ENCODE measurements at regions not wholly inside any gene's neighbourhood (a gene's known extent, or its start where the extent isn't known, plus 50 kb on each side); places are given as distances from the start of the nearest gene placed in this dataset.
"Not testable (repeated sequence)": the region's sequence is repeated elsewhere in the genome, so short reads cannot be mapped to it uniquely, and the experiment has no call there.

DNA sequence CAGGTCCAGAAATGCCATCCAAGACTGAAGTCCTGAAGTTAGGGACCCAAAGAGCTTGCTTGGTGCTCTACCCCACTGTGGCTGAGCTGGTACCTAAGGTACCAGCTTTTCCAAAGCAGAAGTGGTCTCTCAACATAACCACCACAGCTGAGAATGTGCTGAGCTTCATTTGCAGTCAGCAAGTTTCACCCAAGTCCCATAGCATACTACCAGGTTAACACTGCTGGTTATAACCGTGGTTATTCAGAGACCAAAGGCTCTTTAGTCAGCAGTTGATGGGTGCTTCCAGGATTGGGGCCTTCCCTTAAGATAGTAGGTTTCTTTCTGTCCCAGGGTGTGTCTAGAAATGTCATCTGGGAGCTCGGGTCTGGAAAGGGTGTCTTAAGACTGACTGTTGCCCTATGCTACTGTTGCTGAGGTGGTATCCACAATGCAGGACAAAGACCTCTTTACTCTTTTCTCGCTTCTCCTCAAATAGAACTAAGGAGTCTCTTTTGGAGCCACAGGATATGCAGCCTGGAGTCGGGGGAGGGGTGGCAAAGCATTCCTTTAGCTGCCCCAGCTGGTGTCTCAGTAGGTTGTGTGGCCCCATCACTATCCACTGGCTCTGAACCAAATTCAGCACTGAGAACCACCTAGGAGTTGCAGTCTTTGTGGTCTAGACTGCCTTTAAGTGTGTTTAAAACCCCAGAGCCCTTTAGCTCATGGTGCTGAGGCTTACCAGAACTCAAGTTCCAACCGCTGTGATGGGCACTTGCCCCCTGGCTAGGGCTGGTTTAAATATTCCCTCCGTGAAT lies 354.9 kb upstream of the SEMA3C start:
- Histone ChIP-seq H3K36me3 (ENCODE audit: control insufficient read depth, insufficient read depth, low read length) (no peaks in the 10 kb centered on the region), H3K4me3 (ENCODE audit: low read length) (no peak overlapping the region), H3K27me3 (ENCODE audit: control insufficient read depth, insufficient read depth, low read length) (no peaks in the 10 kb centered on the region), H3K4me1 (ENCODE audit: control insufficient read depth, insufficient read depth, low read length) (no peaks in the 10 kb centered on the region), H3K27ac (ENCODE audit: low read length) (no peak overlapping the region), H3K9me3 (ENCODE audit: control insufficient read depth, low read depth, low read length) (no peaks in the 10 kb centered on the region)
- no peak for DNase-seq
- no CpG with 5 or more reads among the region's 6 CpGs for WGBS (ENCODE audit: insufficient coverage, low lambda C conversion rate)

DNA sequence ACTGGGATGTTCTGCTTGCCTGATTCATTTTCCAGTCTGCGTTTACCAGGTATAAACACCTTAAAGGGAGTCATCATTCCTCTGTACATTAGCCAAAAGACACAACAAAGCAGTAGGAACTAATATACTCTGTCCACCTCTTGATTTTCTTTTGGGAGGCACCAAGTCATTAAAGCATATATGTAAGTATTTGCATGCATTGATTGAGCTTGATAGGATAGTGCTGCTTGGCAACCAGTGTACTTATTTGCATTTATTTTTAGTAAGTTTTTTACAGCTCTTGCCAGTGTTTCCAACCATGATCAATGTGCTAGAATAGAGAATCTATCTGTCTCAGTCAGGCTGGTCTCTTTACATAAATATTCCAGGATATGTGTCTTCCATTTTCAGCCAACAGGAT lies 353.3 kb upstream of the SEMA3C start:
- H3K36me3 ChIP-seq (ENCODE audit: control insufficient read depth, insufficient read depth, low read length): no peaks in the 10 kb centered on the region
- H3K4me3 ChIP-seq (ENCODE audit: low read length): no peak overlapping the region
- DNase-seq: no peak
- no peaks in the 10 kb centered on the region for H3K4me1 ChIP-seq (ENCODE audit: control insufficient read depth, insufficient read depth, low read length)
- no CpG with 5 or more reads among the region's 1 CpG for WGBS (ENCODE audit: insufficient coverage, low lambda C conversion rate)
- H3K27me3 ChIP-seq (ENCODE audit: control insufficient read depth, insufficient read depth, low read length): no peaks in the 10 kb centered on the region
- no peaks in the 10 kb centered on the region for H3K9me3 ChIP-seq (ENCODE audit: control insufficient read depth, low read depth, low read length)
- no peak overlapping the region for H3K27ac ChIP-seq (ENCODE audit: low read length)

DNA sequence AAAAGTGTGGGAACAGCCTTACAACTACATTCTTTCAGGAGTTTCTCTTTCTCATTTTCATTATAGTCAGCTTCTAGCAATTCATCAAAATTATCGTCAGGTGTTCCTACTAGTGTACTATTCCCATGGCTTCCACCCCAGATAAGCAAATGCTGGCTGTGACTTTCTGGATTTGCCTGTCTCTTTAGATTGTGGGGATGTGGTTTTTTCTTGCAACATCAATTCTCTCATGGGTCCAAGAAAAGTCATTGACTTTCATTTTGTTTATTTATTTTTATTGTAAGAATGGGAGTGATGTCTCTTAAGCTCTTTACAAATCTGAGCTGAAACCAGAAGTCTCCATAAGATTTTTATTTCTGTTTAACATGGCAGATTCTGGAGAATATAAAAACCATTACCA lies 349.7 kb upstream of the SEMA3C start:
- no peaks in the 10 kb centered on the region for H3K4me1 ChIP-seq (ENCODE audit: control insufficient read depth, insufficient read depth, low read length)
- H3K36me3 ChIP-seq (ENCODE audit: control insufficient read depth, insufficient read depth, low read length): no peaks in the 10 kb centered on the region
- no peak overlapping the region for H3K4me3 ChIP-seq (ENCODE audit: low read length)
- WGBS (ENCODE audit: insufficient coverage, low lambda C conversion rate): no CpG with 5 or more reads among the region's 1 CpG
- H3K27ac ChIP-seq (ENCODE audit: low read length): no peak overlapping the region
- H3K9me3 ChIP-seq (ENCODE audit: control insufficient read depth, low read depth, low read length): no peaks in the 10 kb centered on the region
- no peak for DNase-seq
- H3K27me3 ChIP-seq (ENCODE audit: control insufficient read depth, insufficient read depth, low read length): no peaks in the 10 kb centered on the region

DNA sequence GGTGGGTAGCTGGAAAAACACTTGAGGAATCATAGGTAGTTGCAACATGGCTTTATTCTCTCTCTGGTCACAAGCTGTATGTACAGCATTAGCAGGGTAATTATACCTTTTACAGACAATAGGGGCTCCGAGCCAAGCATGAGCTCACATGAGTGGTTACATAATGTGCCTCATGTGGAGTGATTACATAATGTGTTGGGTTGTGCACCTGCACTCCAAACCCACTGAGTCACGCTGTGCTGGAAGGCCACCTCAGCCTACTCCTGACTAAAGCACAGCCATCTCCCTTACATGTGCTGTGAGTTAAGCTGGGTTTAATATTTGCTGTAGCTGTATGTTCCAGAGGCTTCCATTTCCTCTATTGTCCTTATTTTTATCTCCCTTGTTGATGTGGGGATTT lies 348.7 kb upstream of the SEMA3C start:
- Histone ChIP-seq H3K27ac (ENCODE audit: low read length) (no peak overlapping the region), H3K36me3 (ENCODE audit: control insufficient read depth, insufficient read depth, low read length) (no peaks in the 10 kb centered on the region), H3K27me3 (ENCODE audit: control insufficient read depth, insufficient read depth, low read length) (no peaks in the 10 kb centered on the region), H3K9me3 (ENCODE audit: control insufficient read depth, low read depth, low read length) (no peaks in the 10 kb centered on the region), H3K4me3 (ENCODE audit: low read length) (no peak overlapping the region), H3K4me1 (ENCODE audit: control insufficient read depth, insufficient read depth, low read length) (no peaks in the 10 kb centered on the region)
- WGBS (ENCODE audit: insufficient coverage, low lambda C conversion rate): no CpG with 5 or more reads among the region's 2 CpGs
- no peak for DNase-seq

DNA sequence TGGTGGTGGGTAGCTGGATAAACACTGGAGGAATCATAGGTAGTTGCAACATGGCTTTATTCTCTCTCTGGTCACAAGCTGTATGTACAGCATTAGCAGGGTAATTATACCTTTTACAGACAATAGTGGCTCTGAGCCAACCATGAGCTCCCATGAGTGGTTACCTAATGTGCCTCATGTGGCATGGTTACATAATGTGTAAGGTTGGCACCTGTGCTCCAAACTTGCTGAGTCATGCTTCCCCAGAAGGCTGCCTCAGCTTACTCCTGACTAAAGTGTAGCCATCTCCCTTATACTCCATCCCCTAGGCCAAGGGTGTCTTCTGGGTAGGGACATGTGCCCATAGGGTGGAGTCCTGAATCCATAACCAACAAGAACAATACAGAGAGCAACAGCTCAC lies 345.3 kb upstream of the SEMA3C start:
- Histone ChIP-seq H3K9me3 (ENCODE audit: control insufficient read depth, low read depth, low read length) (peaks cover 12% of the 10 kb centered on the region), H3K4me1 (ENCODE audit: control insufficient read depth, insufficient read depth, low read length) (no peaks in the 10 kb centered on the region), H3K27me3 (ENCODE audit: control insufficient read depth, insufficient read depth, low read length) (no peaks in the 10 kb centered on the region), H3K4me3 (ENCODE audit: low read length) (no peak overlapping the region), H3K36me3 (ENCODE audit: control insufficient read depth, insufficient read depth, low read length) (no peaks in the 10 kb centered on the region), H3K27ac (ENCODE audit: low read length) (no peak overlapping the region)
- peak; percentile 29 to 40 for DNase-seq

DNA sequence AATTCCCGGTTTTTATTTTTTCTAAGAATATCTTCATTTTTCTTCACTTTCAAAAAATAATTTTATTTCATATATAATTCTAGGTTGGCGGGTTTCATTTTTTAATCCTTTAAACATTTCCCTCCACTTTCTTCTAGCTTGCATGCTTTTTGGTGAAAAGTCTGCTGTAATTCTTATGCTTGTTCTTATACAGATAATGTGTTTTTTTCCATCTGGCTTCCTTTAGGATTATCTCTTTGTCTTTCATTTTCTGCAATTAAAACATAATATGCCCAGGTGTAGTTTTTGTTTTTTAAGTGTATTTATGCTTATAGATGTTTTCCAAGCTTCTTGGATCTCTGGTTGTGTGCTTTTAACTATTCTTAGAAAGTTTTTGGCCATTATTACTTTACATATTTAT lies 341.3 kb upstream of the SEMA3C start:
- Histone ChIP-seq H3K27me3 (ENCODE audit: control insufficient read depth, insufficient read depth, low read length) (no peaks in the 10 kb centered on the region), H3K36me3 (ENCODE audit: control insufficient read depth, insufficient read depth, low read length) (no peaks in the 10 kb centered on the region), H3K4me3 (ENCODE audit: low read length) (no peak overlapping the region), H3K9me3 (ENCODE audit: control insufficient read depth, low read depth, low read length) (peaks cover 12% of the 10 kb centered on the region), H3K27ac (ENCODE audit: low read length) (no peak overlapping the region), H3K4me1 (ENCODE audit: control insufficient read depth, insufficient read depth, low read length) (no peaks in the 10 kb centered on the region)
- WGBS (ENCODE audit: insufficient coverage, low lambda C conversion rate): 93% methylated on average over 2 of the region's 2 CpGs
- DNase-seq: no peak

DNA sequence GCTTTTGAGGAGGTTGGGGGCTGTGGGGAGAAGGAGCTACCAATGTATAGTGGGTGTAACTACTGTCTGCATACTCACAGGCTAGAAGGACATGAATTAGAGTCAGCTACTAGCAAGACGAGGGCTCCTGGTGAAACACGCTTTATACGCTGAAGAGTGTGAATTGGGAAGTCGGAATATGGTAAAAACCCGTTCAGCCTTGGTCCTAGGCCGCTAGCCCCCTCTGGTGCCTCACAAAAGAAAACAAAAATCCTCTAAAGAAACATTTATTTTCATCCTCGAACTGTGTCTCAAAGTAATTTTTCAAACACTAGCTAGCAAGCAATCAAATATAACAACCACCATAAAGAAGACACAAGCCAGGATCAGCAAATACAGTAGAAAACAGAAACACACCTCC lies 338.1 kb upstream of the SEMA3C start:
- peaks cover 12% of the 10 kb centered on the region for H3K9me3 ChIP-seq (ENCODE audit: control insufficient read depth, low read depth, low read length)
- H3K4me1 ChIP-seq (ENCODE audit: control insufficient read depth, insufficient read depth, low read length): no peaks in the 10 kb centered on the region
- H3K27ac ChIP-seq (ENCODE audit: low read length): no peak overlapping the region
- H3K36me3 ChIP-seq (ENCODE audit: control insufficient read depth, insufficient read depth, low read length): no peaks in the 10 kb centered on the region
- WGBS (ENCODE audit: insufficient coverage, low lambda C conversion rate): no CpG with 5 or more reads among the region's 7 CpGs
- H3K27me3 ChIP-seq (ENCODE audit: control insufficient read depth, insufficient read depth, low read length): no peaks in the 10 kb centered on the region
- H3K4me3 ChIP-seq (ENCODE audit: low read length): no peak overlapping the region
- no peak for DNase-seq

DNA sequence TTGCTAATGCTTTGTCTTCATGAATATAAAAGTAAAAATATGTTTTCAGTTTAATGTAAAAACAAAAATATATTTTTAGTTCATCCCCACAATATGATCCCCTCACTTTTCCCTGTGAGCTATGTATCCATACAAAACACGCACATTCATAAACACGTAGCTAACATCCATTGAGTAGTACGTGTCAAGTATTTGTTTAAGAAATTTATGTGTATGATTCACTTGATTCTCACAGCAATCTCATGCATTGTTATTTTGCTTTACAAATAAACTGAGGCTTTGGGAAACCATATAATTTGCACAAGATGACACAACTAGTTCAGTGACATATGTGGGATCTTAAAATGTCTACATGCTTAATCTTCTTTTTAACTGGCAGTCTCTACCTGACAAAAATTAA lies 329.6 kb upstream of the SEMA3C start:
- DNase-seq: no peak
- no peaks in the 10 kb centered on the region for H3K4me1 ChIP-seq (ENCODE audit: control insufficient read depth, insufficient read depth, low read length)
- no peaks in the 10 kb centered on the region for H3K9me3 ChIP-seq (ENCODE audit: control insufficient read depth, low read depth, low read length)
- H3K36me3 ChIP-seq (ENCODE audit: control insufficient read depth, insufficient read depth, low read length): no peaks in the 10 kb centered on the region
- no peak overlapping the region for H3K27ac ChIP-seq (ENCODE audit: low read length)
- H3K4me3 ChIP-seq (ENCODE audit: low read length): no peak overlapping the region
- 100% methylated on average over 1 of the region's 3 CpGs for WGBS (ENCODE audit: insufficient coverage, low lambda C conversion rate)
- no peaks in the 10 kb centered on the region for H3K27me3 ChIP-seq (ENCODE audit: control insufficient read depth, insufficient read depth, low read length)

DNA sequence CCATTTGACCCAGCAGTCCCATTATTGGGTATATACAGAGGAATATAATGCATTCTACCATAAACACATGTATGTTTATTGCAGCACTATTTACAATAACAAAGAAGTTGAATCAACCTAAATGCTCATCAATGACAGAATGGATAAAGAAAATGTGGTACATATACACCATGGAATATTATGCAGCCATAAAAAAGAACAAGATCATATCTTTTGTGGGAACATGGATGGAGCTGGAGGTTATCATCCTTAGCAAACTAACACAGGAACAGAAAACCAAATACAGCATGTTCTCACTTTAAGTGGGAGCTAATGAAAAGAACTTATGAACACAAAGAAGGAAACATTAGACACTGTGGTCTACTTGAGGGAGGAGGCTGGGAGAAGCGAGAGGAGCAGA lies 328.5 kb upstream of the SEMA3C start:
- not testable (repeated sequence) for H3K36me3 ChIP-seq (ENCODE audit: control insufficient read depth, insufficient read depth, low read length); H3K4me1 ChIP-seq (ENCODE audit: control insufficient read depth, insufficient read depth, low read length); H3K4me3 ChIP-seq (ENCODE audit: low read length); H3K27me3 ChIP-seq (ENCODE audit: control insufficient read depth, insufficient read depth, low read length); H3K27ac ChIP-seq (ENCODE audit: low read length); DNase-seq; H3K9me3 ChIP-seq (ENCODE audit: control insufficient read depth, low read depth, low read length)
- WGBS (ENCODE audit: insufficient coverage, low lambda C conversion rate): no CpG with 5 or more reads among the region's 1 CpG

DNA sequence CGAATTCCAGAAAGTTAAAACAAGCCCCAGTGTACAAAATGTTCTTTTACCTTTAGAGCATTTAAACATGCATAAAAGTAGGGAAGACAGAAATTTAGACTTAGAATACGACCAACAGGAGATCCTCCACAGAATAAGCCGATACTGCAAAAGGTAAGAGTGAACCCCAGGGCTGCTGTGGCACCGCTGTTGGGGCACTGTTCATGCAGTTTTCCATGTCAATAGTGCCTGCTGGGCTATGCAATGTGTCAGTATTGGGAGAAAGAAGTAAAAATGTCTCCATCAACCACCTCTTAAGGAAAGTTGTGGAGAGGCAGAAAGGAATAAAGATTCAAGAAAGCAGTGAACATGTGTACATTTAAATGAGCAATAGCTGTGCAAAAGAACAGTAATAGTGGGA lies 326.5 kb upstream of the SEMA3C start:
- Histone ChIP-seq H3K4me3 (ENCODE audit: low read length) (no peak overlapping the region), H3K27me3 (ENCODE audit: control insufficient read depth, insufficient read depth, low read length) (no peaks in the 10 kb centered on the region), H3K36me3 (ENCODE audit: control insufficient read depth, insufficient read depth, low read length) (no peaks in the 10 kb centered on the region), H3K4me1 (ENCODE audit: control insufficient read depth, insufficient read depth, low read length) (no peaks in the 10 kb centered on the region), H3K9me3 (ENCODE audit: control insufficient read depth, low read depth, low read length) (no peaks in the 10 kb centered on the region), H3K27ac (ENCODE audit: low read length) (no peak overlapping the region)
- WGBS (ENCODE audit: insufficient coverage, low lambda C conversion rate): 92% methylated on average over 2 of the region's 4 CpGs
- no peak for DNase-seq

DNA sequence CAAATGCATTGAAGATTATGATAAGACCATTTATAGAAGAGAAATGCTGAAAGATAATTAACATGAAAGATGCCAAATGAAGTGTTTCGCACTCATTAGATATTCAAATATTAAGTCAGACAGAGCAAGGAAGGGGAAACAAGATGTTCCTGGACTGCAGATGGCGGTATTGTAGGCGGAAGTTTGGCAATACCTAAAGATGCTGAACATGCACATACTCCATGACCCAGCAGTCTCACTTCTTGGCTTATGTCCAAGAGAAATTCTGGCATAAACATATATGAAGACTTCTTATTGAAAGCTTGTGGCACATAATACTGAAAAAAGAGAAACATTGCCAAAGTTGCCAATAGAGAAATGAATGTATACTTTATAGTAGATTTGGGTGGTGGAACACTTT lies 325.4 kb upstream of the SEMA3C start:
- no peak overlapping the region for H3K27ac ChIP-seq (ENCODE audit: low read length)
- no peaks in the 10 kb centered on the region for H3K36me3 ChIP-seq (ENCODE audit: control insufficient read depth, insufficient read depth, low read length)
- no peaks in the 10 kb centered on the region for H3K4me1 ChIP-seq (ENCODE audit: control insufficient read depth, insufficient read depth, low read length)
- H3K9me3 ChIP-seq (ENCODE audit: control insufficient read depth, low read depth, low read length): no peaks in the 10 kb centered on the region
- H3K4me3 ChIP-seq (ENCODE audit: low read length): no peak overlapping the region
- H3K27me3 ChIP-seq (ENCODE audit: control insufficient read depth, insufficient read depth, low read length): no peaks in the 10 kb centered on the region
- DNase-seq: peak in 1 of 2 donors; percentile 17
- WGBS (ENCODE audit: insufficient coverage, low lambda C conversion rate): 83% methylated on average over 2 of the region's 3 CpGs
